ENCODE measurements at regions not wholly inside any gene's neighbourhood (a gene's known extent, or its start where the extent isn't known, plus 50 kb on each side); places are given as distances from the start of the nearest gene placed in this dataset.

GRCh38 chr2:128549094-128549493 lies 230.4 kb upstream of the HS6ST1 start:
- TF ChIP-seq, protein P1, sequence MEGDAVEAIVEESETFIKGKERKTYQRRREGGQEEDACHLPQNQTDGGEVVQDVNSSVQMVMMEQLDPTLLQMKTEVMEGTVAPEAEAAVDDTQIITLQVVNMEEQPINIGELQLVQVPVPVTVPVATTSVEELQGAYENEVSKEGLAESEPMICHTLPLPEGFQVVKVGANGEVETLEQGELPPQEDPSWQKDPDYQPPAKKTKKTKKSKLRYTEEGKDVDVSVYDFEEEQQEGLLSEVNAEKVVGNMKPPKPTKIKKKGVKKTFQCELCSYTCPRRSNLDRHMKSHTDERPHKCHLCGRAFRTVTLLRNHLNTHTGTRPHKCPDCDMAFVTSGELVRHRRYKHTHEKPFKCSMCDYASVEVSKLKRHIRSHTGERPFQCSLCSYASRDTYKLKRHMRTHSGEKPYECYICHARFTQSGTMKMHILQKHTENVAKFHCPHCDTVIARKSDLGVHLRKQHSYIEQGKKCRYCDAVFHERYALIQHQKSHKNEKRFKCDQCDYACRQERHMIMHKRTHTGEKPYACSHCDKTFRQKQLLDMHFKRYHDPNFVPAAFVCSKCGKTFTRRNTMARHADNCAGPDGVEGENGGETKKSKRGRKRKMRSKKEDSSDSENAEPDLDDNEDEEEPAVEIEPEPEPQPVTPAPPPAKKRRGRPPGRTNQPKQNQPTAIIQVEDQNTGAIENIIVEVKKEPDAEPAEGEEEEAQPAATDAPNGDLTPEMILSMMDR (IDR thresholded peaks at IDR 0.05; ENCODE audit: low read depth, low read length): no peak
- TF ChIP-seq EZH2phosphoT487 (IDR thresholded peaks at IDR 0.05; ENCODE audit: low read depth): no peak
